Panc1 (cell line): ENCODE measurements at regions not wholly inside any gene's neighbourhood (a gene's known extent, or its start where the extent isn't known, plus 50 kb on each side); places are given as distances from the start of the nearest gene placed in this dataset.
"Not testable (repeated sequence)": the region's sequence is repeated elsewhere in the genome, so short reads cannot be mapped to it uniquely, and the experiment has no call there.

Experiments used
- CTCF ChIP-seq: fragments of 450-650 bp; IDR thresholded peaks from 2 replicates; pipeline ENCODE4 v1.5.1; 2017; ENCODE audit warnings: mild to moderate bottlenecking
- SIN3A ChIP-seq: IDR thresholded peaks from 2 replicates; pipeline ENCODE4 v1.6.1; 2012; ENCODE audit warnings: low read depth, mild to moderate bottlenecking, low read length, moderate library complexity, borderline replicate concordance; ENCODE audit not compliant: insufficient read depth

- not testable (repeated sequence) for TF ChIP-seq CTCF, SIN3A
Measured at GRCh38 chr6:141916682-141917505, 215.8 kb upstream of the GJE1 start.
